ENCODE measurements at regions not wholly inside any gene's neighbourhood (a gene's known extent, or its start where the extent isn't known, plus 50 kb on each side); places are given as distances from the start of the nearest gene placed in this dataset.
"Not testable (repeated sequence)": the region's sequence is repeated elsewhere in the genome, so short reads cannot be mapped to it uniquely, and the experiment has no call there.

GRCh38 chr2:64812285-64812684 is 158.6 kb upstream of the SERTAD2 start:
- DNase-seq (ENCODE audit: low read depth) = no peak
- in situ Hi-C loops (cut with HindIII; ENCODE audit: low pct_unique_long_range_greater_than_20kb, low sequenced_read_pairs) = no loop called here

DNA sequence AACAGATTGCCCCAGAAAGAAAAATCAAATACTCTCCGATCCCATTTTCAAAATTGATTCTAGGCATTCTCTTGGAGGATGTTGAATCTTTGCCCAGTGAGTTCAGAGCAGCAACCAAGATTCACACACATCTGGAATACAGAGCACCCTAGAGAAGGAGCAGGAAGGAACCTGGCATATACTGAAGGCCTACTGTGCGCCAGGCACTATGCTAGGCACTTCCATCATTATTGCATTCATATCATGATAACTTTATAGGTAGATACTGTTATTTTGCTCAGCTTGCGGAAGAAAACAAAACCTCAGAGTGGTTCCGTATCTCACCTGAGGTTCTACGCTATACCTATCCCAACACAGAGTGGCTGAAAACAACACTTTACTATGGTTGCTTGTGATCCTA is 160.3 kb upstream of the SERTAD2 start:
- in situ Hi-C loops (cut with HindIII; ENCODE audit: low pct_unique_long_range_greater_than_20kb, low sequenced_read_pairs) = no loop called here
- no peak for DNase-seq (ENCODE audit: low read depth)

- in situ Hi-C loops (cut with HindIII; ENCODE audit: low pct_unique_long_range_greater_than_20kb, low sequenced_read_pairs); DNase-seq (ENCODE audit: low read depth): not testable (repeated sequence)
These were observed 162.8 kb upstream of the SERTAD2 start for GRCh38 chr2:64816526-64816925.

- no peak for DNase-seq (ENCODE audit: low read depth)
- in situ Hi-C loops (cut with HindIII; ENCODE audit: low pct_unique_long_range_greater_than_20kb, low sequenced_read_pairs) = no loop called here
These were observed 163.7 kb upstream of the SERTAD2 start for GRCh38 chr2:64817453-64817852.

GRCh38 chr2:64818664-64819060 is 164.9 kb upstream of the SERTAD2 start:
- in situ Hi-C loops (cut with HindIII; ENCODE audit: low pct_unique_long_range_greater_than_20kb, low sequenced_read_pairs) = no loop called here

DNA sequence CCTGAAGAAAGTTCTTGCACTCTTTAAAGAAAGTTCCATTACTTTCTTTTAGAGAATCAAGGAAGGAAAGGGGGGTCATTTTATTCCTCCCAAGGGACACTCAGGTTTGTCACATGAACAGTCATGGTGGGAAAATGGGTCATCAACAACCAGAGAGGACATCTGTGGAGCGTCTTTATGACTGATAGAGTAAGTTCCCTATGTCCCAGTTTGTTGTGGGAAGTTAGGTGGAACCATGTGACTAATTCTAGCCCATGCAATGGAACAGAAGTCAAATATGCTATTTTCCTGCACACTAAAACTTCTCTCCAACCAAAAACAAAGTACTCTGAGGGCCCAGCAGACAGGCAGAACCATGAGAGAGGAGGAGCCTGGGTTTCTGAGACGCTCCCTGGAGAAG is 165.6 kb upstream of the SERTAD2 start:
- DNase-seq (ENCODE audit: low read depth) = no peak

More at GRCh38 chr2:64818664-64819060, 164.9 kb upstream of the SERTAD2 start:
- no peak for DNase-seq (ENCODE audit: low read depth)

GRCh38 chr2:64819774-64820688 is 166.3 kb upstream of the SERTAD2 start:
- in situ Hi-C loops (cut with HindIII; ENCODE audit: low pct_unique_long_range_greater_than_20kb, low sequenced_read_pairs) = no loop called here
- DNase-seq (ENCODE audit: low read depth) = no peak

More for the DNA sequence above, 165.6 kb upstream of the SERTAD2 start:
- in situ Hi-C loops (cut with HindIII; ENCODE audit: low pct_unique_long_range_greater_than_20kb, low sequenced_read_pairs) = no loop called here

- in situ Hi-C loops (cut with HindIII; ENCODE audit: low pct_unique_long_range_greater_than_20kb, low sequenced_read_pairs) = no loop called here
- DNase-seq (ENCODE audit: low read depth) = no peak
These were observed 167.2 kb upstream of the SERTAD2 start for GRCh38 chr2:64820901-64821300.

DNA sequence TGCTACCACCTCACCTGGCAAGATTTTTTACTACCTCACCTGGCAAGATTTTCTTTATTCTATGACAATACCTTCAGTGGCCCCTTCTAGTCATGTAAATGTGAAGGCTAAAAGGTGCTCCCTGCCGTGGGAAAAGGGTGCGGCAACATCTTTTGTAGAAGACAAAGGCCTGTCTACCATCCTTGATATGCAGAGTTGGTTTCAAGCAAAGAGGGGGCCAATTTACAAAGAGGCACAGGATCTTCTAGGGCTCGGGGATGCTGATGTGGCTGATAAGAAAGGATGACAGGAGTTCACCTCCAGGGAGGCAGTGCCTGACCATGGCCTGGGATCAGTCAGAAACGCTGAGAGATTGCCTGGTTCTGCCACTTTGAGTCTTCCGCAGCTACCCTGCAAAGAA is 165.4 kb upstream of the SLC1A4 start:
- DNase-seq (ENCODE audit: low read depth) = no peak
- in situ Hi-C loops (cut with HindIII; ENCODE audit: low pct_unique_long_range_greater_than_20kb, low sequenced_read_pairs) = no loop called here

DNA sequence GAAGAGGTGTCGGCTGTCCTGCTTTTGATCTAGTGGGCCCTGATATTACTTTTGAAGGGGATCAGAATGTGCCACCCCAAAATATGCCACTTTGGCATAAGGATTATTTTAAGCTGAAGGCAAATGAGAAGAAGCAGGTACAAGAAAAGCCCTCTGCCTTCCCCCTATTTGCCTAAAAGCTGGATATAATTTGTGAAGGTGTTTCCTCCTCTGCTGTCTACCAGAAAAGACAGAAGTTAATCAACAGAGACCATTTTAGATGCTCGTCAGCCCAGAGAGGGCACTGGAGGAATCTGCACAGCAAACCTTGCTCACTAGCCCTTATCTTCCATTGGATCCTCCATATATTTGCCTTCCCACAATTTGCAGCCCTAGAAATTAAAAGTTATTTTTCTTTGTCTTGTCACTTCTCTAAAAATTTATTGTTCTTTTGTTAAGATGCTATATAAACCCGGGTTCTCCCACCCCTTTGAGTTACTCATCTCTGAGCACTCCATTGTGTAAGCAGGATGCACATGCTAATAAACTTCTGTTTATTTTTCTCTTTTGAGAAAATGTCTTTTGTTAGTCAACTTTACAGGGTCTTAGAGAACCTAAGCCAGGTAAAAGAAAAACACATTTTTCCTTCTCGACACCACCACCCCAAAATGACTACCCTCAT is 163.2 kb upstream of the SLC1A4 start:
- no peak for DNase-seq (ENCODE audit: low read depth)
- in situ Hi-C loops (cut with HindIII; ENCODE audit: low pct_unique_long_range_greater_than_20kb, low sequenced_read_pairs) = no loop called here

DNA sequence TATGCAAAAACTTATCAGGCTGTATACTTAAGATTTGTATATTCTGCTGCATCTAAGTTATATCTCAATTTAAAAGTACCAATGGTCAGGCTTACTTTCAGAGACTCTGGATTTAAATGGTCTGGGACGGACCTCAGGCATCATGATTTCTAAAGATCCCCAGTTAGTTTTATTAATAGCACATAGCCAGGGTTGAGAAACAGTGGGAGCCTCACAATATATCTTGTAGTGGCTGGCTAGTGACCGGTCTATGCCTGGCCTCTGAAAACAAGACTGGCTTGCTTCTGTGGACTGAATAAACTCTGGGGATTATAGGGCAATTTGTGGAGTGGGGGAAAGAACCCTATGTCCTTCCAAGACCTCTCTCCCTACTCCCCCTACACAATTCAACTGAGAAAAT is 162.5 kb upstream of the SLC1A4 start:
- DNase-seq (ENCODE audit: low read depth) = no peak
- in situ Hi-C loops (cut with HindIII; ENCODE audit: low pct_unique_long_range_greater_than_20kb, low sequenced_read_pairs) = no loop called here

DNA sequence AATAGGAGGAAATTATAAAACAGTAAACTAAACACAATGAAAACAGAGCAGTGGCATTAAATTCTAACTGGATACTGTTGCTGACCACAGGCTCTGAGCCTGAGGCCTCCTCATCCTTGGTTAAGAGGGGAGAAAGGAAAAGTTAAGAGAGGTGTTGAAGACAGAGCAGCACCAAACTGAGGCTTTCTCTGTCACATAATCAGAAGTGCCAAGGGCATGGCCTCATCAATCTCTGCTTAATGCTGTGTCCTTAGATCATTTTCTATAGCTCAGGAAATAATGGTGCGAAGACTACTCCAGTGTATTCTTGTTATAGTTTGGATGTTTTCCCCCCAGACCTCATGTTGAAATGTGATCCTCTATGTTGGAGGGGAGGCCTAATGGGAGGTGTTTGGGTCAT is 160.9 kb upstream of the SLC1A4 start:
- in situ Hi-C loops (cut with HindIII; ENCODE audit: low pct_unique_long_range_greater_than_20kb, low sequenced_read_pairs) = no loop called here
- DNase-seq (ENCODE audit: low read depth) = no peak

- in situ Hi-C loops (cut with HindIII; ENCODE audit: low pct_unique_long_range_greater_than_20kb, low sequenced_read_pairs) = no loop called here
- DNase-seq (ENCODE audit: low read depth) = no peak
These were observed 159.7 kb upstream of the SLC1A4 start for GRCh38 chr2:64829525-64829924.

DNA sequence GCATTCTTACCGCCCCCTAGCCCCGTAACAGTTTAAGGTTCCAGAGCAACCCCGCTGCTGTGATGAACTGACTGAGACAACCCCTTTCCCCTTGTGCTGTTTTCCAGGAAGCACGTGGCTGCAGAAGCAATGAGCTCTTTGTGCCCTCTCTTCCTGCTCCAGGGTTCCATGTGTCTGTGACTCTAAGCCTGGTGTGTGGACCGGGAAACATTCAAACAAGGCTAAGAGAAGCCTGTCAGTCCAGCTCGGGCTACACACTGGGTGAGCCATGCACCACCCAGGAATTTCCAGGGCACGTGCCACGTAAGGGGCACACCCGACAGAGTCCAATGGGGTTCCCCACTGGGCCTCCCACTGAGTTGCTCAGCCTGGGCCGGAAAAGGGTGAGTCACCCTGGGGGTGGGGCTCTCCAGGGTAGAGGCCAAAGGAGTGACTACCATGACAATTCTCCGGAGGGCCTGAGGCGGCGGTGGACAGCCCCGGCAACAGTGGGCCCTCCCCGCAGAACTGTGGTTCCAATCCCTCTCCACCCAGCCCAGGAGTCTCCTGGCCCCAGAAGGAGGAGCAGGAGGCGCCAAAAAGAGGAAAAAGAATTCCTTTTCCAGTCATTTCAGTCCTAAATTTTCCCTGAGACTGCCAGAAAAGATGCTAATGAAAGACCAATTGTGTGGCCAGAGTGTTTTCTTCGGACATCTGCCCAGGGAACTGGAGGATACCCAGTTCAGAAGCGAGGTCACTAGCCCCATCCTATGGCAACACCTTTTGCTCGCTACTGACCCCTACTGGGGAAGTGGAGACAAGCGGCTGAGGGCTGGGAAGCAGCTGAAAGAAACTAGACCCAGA is 157.8 kb upstream of the SLC1A4 start:
- in situ Hi-C loops (cut with HindIII; ENCODE audit: low pct_unique_long_range_greater_than_20kb, low sequenced_read_pairs) = no loop called here

GRCh38 chr2:64831977-64832328 is 157.2 kb upstream of the SLC1A4 start:
- in situ Hi-C loops (cut with HindIII; ENCODE audit: low pct_unique_long_range_greater_than_20kb, low sequenced_read_pairs) = no loop called here
- DNase-seq (ENCODE audit: low read depth) = no peak

More for the DNA sequence above, 157.8 kb upstream of the SLC1A4 start:
- peak; percentile 98 for DNase-seq (ENCODE audit: low read depth)

- no peak for DNase-seq (ENCODE audit: low read depth)
- in situ Hi-C loops (cut with HindIII; ENCODE audit: low pct_unique_long_range_greater_than_20kb, low sequenced_read_pairs) = no loop called here
These were observed 156.3 kb upstream of the SLC1A4 start for GRCh38 chr2:64832936-64833335.

DNA sequence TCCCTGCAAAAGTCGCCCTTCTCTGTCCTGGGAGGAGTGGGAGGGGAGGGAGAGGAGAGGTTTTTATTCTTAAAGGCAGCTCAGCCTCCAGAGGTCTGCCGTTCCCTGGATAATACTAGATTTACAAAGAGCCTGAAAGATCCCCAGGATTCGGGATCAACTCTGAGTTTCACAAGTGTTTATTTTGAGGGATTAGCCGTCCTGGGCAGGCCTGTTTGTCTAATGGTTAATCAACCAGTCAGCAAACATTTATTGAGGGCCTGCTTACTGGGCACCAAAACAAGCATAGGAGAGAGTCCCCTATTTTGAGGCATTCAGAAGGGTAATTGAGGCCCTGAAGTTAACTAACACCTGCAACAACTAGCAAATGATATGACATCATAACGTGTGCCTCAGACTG is 152.6 kb upstream of the SLC1A4 start:
- no peak for DNase-seq (ENCODE audit: low read depth)
- in situ Hi-C loops (cut with HindIII; ENCODE audit: low pct_unique_long_range_greater_than_20kb, low sequenced_read_pairs) = no loop called here

GRCh38 chr2:64837116-64837731 is 152.0 kb upstream of the SLC1A4 start:
- in situ Hi-C loops (cut with HindIII; ENCODE audit: low pct_unique_long_range_greater_than_20kb, low sequenced_read_pairs) = no loop called here
- DNase-seq (ENCODE audit: low read depth) = peak; percentile 59
